GM18907 (cell line): ENCODE measurements at regions not wholly inside any gene's neighbourhood (a gene's known extent, or its start where the extent isn't known, plus 50 kb on each side); places are given as distances from the start of the nearest gene placed in this dataset.
"Not testable (repeated sequence)": the region's sequence is repeated elsewhere in the genome, so short reads cannot be mapped to it uniquely, and the experiment has no call there.

Source experiments
- ATAC-seq: cut with Tn5 transposase; IDR thresholded peaks from one replicate; pipeline ENCODE4 v1.9.1; 2021; ENCODE audit warnings: mild to moderate bottlenecking, moderate library complexity; ENCODE audit not compliant: unreplicated experiment

DNA sequence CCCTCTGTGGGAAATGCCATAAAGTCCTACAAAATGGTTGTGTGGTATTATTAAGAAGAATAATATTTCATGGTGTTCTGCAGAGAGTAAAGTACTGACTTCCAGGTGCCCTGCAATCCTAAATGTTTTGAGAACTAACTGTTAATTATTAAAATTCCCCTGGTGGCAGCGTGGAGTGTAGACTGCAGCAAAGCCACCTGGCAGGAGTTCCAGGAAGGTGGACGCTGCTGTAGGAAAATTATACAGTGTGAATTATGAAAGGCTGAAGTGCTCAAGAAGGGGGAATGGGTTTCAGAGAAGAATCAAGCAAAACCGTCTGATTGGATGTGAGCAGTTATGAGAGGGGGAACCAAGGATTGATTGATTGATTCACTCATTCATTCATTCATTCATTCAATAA lies 572.4 kb upstream of the PPP2R3A start:
- ATAC-seq = no peak

DNA sequence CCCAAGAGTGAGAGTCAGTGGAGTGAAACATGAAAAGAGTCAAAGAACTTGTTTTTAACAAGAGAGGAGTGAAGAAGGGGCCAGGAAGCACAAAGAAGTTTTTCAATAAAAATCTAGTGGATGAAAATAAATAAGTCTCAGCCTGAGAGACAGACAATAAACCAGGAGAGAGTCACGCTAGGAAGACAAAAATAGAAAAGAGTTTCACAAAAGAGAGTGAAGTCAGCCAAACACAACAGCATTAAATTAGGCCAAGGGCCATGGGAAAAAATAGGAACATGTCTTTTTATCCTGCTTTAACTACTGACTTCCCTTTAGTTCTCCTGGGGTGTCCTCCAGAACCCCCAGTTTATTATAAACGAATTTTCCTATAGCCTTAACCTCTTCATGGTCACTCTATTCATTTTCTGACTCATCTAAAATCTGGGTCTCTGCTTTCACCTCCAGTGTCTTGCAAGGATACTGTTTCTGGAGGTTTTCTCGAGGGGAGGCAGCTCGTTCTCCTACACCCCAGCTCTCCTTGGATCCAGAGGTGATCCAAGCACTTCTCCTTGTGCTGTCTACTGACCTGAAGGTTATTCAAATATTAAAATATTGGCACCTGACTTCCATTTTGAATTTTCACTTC lies 571.5 kb upstream of the PPP2R3A start:
- no peak for ATAC-seq

DNA sequence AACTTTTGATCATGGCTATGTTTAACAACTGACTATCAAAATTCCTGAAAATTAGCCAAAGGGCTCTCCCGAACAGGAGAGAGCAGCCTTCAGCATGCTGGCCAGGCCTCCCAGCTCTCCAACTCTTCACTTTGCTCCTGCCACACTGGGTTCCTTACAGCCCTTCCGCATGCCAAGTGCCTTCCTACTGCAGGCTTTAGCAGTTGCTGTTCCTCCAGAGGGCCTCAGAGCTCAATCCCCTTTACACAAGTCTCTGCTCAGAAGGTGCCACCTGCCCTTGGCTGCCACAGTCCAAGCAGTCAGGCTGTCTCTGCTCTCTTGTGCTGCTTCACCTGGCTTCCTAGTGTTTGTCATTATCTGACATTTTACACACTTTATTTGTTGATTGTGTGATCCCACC lies 553.1 kb upstream of the PPP2R3A start:
- no peak for ATAC-seq

DNA sequence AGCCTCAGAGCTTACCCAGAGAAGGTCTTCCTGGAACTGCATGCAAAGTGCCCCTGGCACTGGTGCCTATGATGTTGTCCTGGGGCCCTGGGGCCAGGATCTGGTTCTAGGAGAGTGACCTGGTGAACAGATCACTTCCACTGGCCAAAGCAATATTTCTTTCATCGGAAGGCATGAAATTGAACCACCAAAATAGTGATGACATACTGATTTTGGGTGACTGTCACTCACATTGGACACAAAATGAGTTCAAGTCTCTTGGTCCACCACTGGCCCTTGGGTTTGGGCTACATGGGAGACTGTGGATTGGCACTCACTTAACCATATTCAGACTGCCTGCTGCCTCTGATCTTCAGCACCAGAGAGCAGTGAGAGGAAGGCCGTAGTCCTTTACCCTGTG lies 549.3 kb upstream of the PPP2R3A start:
- no peak for ATAC-seq

DNA sequence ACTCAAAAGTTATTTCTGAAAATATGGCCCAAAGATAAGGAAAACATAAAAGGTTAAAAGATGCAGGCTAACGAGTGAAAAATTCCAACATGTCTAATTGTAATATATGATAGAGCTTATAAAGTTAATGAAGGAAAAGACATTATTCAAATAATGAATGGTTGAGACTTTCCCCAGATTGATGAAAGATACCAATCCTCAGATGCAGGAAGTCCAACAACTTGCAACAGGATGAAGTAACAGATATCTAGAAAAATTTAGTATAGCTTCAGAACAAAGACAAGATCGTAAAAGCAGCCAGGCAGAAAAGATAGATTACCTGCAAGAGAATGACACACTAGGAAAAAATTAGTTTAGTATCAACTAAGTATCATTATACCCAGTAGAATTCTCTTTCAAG lies 546.4 kb upstream of the PPP2R3A start:
- no peak for ATAC-seq

DNA sequence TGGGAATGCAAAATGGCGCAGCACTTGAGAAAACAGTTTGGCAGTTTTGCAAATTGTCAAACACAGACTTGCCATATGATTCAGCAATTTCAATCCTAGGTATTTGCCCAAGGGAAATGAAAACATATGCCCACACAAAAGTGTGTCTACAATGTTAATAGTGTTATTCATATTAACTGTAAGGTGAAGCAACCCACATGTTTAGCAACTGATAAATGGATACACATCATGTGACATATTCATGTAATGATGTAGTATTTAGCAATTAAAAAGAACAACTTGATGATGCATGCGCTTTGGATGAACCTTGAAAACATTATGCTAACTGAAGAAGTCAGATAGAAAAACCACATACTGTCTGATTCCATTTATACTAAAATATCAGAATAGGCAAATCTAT lies 539.0 kb upstream of the PPP2R3A start:
- ATAC-seq = no peak

DNA sequence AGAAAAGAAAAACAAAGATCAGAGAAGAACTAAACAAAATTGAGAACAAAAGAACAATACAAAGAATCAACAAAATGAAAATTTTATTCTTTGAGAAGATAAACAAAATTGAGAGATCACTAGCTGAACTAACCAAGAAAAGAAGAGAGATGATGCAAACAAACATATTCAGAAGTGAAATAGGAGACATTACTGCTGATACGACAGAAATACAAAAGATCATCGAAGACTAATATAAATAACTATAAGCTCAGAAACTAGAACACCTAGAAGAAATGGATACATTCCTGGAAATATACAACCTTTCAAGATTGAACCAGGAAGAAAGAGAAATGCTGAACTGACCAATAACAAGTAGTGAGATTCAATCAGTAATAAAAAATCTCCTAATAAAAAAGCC lies 533.1 kb upstream of the PPP2R3A start:
- no peak for ATAC-seq

DNA sequence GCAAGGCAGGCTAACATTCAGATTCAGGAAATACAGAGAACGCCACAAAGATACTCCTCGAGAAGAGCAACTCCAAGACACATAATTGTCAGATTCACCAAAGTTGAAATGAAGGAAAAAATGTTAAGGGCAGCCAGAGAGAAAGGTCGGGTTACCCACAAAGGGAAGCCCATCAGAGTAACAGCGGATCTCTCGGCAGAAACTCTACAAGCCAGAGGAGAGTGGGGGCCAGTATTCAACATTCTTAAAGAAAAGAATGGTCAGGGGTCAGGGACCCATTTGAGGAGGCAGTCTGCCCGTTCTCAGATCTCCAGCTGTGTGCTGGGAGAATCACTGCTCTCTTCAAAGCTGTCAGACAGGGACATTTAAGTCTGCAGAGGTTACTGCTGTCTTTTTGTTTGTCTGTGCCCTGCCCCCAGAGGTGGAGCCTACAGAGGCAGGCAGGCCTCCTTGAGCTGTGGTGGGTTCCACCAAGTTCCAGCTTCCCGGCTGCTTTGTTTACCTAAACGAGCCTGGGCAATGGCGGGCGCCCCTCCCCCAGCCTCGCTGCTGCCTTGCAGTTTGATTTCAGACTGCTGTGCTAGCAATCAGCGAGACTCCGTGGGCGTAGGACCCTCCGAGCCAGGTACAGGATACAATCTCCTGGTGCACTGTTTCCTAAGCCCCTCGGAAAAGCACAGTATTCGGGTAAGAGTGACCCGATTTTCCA lies 526.5 kb upstream of the PPP2R3A start:
- not testable (repeated sequence) for ATAC-seq

DNA sequence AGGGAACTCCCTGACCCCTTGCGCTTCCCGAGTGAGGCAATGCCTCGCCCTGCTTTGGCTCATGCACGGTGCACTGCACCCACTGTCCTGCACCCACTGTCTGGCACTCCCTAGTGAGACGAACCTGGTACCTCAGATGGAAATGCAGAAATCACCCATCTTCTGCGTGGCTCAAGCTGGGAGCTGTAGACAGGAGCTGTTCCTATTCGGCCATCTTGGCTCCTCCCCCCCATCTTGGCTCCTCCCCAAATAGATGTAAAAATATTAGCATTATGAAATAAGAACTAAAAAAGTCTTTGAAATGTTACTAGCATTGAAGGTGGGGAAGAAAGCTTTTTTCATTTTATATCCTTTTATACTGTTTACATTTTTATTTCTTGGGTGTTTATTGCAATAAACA lies 525.9 kb upstream of the PPP2R3A start:
- ATAC-seq = not testable (repeated sequence)

DNA sequence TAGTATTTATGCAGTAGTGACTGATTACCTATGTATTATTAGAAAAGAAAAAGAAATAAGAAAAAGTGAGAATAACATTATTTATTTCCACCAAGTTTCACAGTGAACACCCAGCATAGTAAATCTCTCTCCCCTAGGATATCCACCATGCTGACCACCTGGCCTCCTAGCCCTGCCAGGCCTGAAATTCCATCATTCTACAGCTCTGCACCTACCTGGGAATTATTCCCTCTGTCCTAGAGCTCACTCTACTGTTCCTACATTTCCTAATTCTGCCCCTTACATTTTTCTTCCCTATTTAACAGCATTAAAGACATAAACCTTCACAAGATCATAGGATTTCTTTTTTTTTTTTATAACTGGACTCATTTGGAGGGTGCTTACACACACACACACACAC lies 525.3 kb upstream of the PPP2R3A start:
- no peak for ATAC-seq

DNA sequence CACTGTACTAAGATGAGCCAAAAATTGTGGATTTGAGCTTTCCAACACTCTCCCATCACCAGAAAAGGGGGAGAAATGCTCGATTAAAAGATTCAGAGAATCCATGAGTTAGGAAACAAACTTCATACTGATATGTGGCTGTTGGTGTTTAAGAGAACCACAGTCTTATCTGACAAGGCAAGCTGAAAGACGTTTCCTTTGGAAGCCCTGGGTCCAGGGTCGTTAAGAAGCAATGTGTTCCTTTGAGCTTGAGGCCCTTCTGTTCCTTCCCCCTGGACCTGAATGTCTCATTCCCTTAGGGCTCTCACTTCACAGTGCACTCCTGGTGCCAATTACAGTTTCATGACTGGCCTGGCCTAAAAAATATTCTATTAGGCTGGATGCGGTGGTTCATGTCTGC lies 524.8 kb upstream of the PPP2R3A start:
- ATAC-seq = no peak

DNA sequence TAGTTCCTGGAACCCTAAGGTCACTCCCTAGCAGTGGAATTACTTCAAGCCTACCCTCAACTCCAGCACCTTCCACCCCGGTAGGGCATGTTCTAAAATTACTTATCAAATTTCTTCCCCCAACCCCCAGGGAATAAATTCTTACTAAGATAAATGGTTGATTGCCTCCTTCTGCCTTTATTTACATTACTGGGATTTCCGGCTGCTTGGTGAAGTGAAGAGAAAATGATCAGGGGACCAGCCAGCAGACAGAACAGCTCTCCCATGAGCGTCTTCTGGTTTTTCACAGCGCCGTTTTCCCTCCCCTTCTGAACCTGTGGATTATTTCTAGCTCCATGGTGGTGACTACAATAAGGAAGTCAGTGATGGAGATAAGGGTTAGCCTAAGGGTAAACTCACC lies 521.5 kb upstream of the PPP2R3A start:
- ATAC-seq = no peak

DNA sequence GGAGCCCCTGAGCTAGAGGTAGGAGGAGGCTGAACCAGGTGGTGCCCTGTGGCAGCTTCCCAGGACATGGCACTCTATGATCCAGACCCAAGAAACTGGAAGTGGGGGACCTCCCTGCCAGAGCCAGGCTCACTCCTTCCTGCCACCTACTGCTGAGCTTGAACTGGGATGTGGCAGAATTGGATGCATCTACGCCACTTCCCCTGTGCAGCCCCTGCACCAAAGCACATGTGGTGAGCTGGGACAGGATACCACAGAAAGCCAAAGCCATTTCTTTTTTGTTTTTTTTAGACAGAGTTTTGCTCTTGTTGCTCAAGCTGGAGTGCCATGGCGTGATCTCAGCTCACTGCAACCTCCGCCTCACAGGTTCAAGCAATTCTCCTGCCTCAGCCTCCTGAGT lies 518.0 kb upstream of the PPP2R3A start:
- ATAC-seq = no peak

DNA sequence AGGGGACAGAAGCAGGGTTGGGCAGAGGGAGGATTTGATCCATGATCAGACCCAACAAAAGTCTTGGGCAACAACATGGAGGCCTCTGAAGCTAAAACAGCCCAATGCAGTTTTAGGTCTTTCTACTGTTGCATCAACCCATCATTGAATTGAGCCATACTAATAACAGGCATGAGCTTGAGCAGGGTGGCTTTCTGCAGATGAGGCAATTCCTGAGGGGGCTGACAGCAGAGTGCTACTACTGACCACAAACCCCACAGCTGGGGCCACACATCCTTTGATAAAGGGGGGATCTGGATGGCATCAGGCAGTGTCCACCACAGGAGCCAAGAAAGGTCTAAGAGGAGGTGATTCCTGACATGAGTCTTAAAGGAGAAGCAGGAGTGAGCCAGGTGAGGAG lies 517.0 kb upstream of the PPP2R3A start:
- ATAC-seq = no peak

DNA sequence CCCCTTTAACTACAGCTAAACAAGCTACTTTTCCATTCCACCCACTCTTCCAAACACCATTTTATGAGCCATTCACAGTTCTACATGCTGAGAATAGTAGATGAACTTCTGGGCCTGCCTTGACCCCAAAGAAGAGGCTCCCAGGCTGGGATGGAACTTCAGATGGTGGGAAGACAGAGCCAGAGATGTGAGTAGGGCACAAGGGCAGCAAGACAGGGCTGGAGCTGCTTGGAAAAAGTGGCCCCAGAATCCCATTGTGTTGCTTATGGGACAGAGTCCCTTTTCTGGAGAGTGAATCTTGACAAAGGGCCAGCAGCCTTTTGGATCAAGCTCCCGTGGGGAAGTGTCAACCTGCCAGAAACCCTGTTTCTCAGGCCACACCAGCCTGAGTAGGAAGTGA lies 516.5 kb upstream of the PPP2R3A start:
- ATAC-seq = no peak

DNA sequence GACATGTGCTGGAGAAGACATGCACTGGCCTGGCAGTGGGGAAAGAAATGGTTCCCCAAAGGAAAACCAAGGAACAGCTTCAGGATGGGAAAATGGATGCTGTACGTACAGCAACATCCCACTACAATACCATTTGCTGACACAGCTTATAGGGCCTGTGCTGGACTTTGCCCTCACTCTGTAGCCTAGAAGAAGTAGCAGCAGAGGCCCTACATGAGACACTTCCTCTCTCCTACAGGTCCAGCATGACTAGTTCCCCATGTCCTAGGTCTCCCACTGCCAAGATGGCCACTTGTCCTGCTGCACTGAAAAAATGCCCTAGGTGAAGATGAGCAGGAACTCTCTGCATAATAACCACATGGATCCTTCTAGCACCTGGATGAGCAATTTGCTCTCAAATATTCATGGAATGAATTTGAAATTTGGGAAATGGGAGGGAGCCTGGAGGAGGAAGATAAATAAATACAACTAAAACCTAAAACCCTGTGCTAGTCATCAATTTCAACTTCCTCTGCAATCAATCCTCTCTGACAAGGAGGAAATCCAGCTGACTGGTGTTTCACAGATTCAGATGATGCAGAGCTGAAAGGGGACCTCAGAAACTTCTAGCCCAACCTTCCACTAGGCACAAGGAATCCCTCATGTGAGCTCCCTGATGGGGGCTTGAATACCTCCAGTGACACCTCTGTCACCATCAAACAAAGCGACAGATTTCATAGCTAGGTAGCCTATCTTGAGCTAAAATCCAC lies 514.3 kb upstream of the PPP2R3A start:
- no peak for ATAC-seq

DNA sequence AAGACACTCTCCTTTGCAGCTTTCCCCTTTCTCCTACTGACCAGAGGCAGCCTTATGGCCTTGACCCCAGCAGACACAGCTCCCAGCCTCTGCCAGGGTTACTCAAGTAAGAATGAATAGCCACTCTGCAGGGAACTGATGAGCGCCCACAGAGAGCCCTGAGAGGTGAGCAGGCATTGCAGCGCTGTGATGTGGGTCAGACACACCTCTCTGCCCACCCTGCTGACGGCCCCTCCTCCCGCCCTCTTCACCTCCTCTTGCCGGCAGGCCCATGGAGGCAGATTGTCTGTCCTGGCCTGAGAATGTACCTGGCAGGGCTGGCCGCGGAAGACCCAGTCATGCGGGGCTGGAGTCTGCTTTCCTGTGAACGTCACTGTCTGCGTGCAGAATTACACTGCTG lies 512.6 kb upstream of the PPP2R3A start:
- ATAC-seq = no peak

DNA sequence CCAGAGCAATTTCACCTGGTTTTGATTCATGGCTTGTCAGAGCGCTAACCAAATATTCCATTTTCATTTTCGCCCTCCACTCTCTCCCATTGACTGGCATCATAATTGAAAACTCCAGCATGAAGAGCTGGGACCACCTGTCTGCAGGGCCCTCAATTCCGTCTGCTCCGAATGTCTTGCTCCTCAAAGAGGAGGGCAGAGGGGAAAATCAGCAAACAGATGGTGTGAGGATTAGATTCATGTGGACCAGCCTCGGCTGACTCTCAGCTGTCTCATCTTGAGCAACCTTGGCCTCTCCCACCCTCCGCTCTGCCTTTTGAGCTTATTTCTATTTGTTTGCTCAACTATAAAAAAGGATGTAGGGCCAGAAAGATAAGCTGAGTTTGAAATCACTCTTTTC lies 512.2 kb upstream of the PPP2R3A start:
- ATAC-seq = no peak

DNA sequence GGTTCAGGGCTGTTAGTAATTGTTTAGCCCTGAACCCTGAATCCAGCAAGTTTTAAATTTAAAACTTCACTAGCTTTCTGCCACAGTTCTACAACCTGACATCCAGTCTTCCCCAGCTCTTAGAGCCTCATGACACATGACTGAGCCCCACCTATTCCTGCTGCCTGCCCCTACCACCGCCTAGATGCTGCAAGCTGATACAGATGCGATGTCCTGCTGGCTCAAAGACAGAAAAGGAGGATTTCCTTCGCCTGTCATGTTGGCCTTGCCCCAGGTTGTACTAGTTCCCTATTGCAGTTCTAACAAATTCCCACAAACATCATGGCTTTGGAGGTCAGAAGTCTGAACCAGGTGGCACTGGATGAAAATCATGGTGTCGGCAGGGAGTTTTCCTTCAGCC lies 510.6 kb upstream of the PPP2R3A start:
- ATAC-seq = no peak

DNA sequence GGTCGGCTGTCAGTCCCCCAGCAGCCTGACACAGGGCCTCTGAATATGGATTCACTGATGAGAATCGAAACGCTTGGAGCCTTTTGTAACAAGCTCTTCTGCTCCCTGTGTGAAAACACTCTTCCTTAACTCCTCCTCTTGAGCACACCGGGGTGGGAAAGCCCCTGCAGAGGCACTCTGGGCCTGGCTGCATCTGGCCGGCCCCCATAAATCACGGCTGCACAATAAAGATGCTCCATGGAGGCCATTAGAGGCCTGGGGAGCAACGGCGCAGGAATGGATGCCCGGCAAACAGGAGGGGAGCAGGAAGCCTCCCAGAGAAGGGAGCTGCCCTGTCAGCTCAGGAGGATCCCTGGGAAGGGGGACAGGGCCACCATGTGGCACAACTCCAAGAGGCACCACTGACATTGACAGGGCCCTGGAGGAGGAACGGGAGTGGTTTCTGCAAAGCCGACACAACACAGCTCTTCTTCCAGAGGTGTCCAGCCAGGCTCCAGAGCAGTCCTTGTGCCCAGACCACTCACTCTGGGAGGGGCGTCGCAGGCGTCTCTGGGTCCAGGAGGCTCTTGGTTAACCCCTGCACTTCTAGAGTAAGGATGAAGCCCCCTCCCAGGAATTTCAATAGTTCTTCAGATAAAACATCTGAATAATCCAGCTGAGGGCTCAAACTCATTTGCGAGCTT lies 509.3 kb upstream of the PPP2R3A start:
- ATAC-seq = no peak

DNA sequence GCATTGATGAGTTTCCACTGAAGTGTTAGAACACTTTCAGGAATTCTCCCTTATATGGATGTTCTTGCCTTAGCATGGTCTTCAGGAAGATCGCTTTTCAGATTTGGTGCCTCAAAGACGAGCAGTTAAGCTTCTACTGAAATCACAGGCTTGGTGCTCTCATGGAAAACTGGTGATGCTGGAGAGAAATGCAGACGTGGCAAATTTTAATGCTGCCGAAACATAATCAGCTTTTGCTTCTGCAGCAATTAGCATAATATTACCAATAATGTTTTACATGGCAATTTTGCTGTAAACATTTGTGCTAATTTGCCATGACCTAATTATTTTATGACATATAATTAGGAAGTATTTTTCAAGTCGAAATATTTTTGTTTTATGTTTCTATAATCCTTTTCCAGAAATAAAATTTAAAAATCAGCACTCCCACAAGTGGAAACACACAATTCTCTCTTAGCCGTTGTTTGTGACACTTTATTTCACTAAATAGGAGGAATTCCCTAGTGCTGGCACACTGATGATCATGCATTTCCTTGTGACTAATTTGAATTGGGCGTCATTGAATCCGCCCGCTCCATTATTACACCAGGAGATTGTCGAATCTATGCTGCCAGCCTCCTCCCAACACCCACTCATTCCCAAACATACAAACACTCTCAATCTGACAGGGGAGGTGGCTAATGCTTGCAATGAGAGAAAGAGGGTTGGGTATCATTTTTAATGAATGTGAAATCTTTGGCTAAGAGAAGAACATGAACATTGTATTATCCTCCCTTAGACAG lies 506.8 kb upstream of the PPP2R3A start:
- ATAC-seq = no peak
